Hepatocyte (in vitro differentiated cells): ENCODE measurements at regions not wholly inside any gene's neighbourhood (a gene's known extent, or its start where the extent isn't known, plus 50 kb on each side); places are given as distances from the start of the nearest gene placed in this dataset.

ENCODE experiments used
- EZH2phosphoT487 ChIP-seq: fragments of 200-600 bp; sonication (generic); IDR thresholded peaks from one replicate; pipeline ENCODE4 v1.6.1; 2018; ENCODE audit warnings: antibody characterized with exemption, mild to moderate bottlenecking, low read depth, moderate library complexity; ENCODE audit not compliant: unreplicated experiment, severe bottlenecking
- TF ChIP-seq, protein P1 (sequence below): fragments of 200-600 bp; sonication (generic); IDR thresholded peaks from 2 replicates; pipeline ENCODE4 v1.5.1; 2016; ENCODE audit warnings: antibody characterized with exemption, mild to moderate bottlenecking; ENCODE audit not compliant: poor library complexity

GRCh38 chr2:19764998-19765397 is 136.8 kb downstream of the TTC32 start:
- TF ChIP-seq, protein P1, sequence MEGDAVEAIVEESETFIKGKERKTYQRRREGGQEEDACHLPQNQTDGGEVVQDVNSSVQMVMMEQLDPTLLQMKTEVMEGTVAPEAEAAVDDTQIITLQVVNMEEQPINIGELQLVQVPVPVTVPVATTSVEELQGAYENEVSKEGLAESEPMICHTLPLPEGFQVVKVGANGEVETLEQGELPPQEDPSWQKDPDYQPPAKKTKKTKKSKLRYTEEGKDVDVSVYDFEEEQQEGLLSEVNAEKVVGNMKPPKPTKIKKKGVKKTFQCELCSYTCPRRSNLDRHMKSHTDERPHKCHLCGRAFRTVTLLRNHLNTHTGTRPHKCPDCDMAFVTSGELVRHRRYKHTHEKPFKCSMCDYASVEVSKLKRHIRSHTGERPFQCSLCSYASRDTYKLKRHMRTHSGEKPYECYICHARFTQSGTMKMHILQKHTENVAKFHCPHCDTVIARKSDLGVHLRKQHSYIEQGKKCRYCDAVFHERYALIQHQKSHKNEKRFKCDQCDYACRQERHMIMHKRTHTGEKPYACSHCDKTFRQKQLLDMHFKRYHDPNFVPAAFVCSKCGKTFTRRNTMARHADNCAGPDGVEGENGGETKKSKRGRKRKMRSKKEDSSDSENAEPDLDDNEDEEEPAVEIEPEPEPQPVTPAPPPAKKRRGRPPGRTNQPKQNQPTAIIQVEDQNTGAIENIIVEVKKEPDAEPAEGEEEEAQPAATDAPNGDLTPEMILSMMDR = no peak
- no peak for TF ChIP-seq EZH2phosphoT487
